ENCODE measurements at regions not wholly inside any gene's neighbourhood (a gene's known extent, or its start where the extent isn't known, plus 50 kb on each side); places are given as distances from the start of the nearest gene placed in this dataset.
A peak's percentile ranks its signal among the peaks of the same experiment; 100 is the strongest.

- H3K4me3 ChIP-seq (ENCODE audit: control insufficient read depth, low read depth, low read length) = no peak overlapping the region
- DNase-seq (ENCODE audit: low read depth) = no peak
- no peak for TF ChIP-seq CTCF (conservative IDR thresholded peaks at IDR 0.05; ENCODE audit: control insufficient read depth, insufficient read depth, low read depth, low read length)
These were observed 376.5 kb downstream of the CDH11 start for GRCh38 chr16:64745258-64745930.

GRCh38 chr16:64742455-64743223 lies 379.2 kb downstream of the CDH11 start:
- DNase-seq (ENCODE audit: low read depth) = no peak
- H3K4me3 ChIP-seq (ENCODE audit: control insufficient read depth, low read depth, low read length) = no peak overlapping the region
- TF ChIP-seq CTCF (conservative IDR thresholded peaks at IDR 0.05; ENCODE audit: control insufficient read depth, insufficient read depth, low read depth, low read length) = no peak

DNA sequence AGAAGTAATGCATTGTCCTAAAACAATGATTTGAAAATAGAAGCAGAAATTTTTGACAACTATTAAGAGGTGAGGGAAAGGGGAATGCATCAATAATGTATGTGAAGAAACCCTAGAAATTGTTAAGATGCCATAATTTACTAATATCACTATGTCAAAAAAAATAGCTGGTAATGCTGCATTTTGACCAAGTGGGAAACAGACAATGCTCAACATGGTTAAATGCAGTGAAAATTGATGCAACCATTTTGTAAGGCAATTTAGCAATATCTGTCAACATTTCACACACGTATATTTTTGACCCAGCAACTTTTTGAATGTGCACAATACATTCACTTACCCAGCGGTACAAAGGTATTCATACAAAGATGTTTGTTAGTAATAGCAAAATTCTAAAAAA lies 381.6 kb downstream of the CDH11 start:
- no peak overlapping the region for H3K4me3 ChIP-seq (ENCODE audit: control insufficient read depth, low read depth, low read length)
- no peak for DNase-seq (ENCODE audit: low read depth)
- no peak for TF ChIP-seq CTCF (conservative IDR thresholded peaks at IDR 0.05; ENCODE audit: control insufficient read depth, insufficient read depth, low read depth, low read length)

GRCh38 chr16:64738321-64738960 lies 383.4 kb downstream of the CDH11 start:
- no peak for TF ChIP-seq CTCF (conservative IDR thresholded peaks at IDR 0.05; ENCODE audit: control insufficient read depth, insufficient read depth, low read depth, low read length)
- DNase-seq (ENCODE audit: low read depth) = peak; percentile 49
- H3K4me3 ChIP-seq (ENCODE audit: control insufficient read depth, low read depth, low read length) = no peak overlapping the region

DNA sequence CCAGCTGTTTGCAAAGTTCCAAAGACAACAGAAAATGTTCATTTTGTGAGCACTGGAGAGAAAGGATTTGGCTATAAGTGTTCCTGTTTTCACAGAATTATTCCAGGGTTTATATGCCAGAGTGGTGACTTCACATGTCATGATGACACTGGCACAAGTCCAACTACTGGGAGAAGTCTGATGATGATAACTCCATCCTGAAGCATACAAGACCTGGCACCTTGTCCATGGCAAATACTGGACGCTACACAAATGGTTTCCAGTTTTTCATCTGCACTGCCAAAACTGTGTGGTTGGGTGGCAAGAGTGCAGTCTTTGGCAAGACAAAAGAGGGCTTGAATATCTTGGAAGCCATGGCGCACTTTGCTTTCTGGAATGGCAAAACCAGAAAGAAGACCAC lies 385.0 kb downstream of the CDH11 start:
- no peak for TF ChIP-seq CTCF (conservative IDR thresholded peaks at IDR 0.05; ENCODE audit: control insufficient read depth, insufficient read depth, low read depth, low read length)
- DNase-seq (ENCODE audit: low read depth) = no peak
- H3K4me3 ChIP-seq (ENCODE audit: control insufficient read depth, low read depth, low read length) = no peak overlapping the region

DNA sequence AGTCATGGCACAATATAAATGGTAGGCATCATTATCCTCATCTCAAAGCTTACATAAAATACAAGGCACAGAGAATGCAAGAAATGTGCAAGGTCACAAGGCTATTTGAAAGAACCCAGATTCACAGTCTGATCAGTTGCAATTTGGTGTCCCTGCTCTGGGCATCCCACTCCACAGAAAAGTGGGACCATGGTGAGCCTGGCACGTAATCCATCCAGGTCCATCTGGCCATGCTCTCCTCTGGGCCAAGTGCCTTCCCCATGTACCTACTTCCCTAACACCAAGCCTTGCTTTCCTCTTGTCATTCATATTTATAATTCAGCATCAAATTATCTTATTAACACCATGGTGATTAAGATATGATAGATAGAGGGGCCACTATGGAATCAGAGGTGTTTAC lies 390.0 kb downstream of the CDH11 start:
- TF ChIP-seq CTCF (conservative IDR thresholded peaks at IDR 0.05; ENCODE audit: control insufficient read depth, insufficient read depth, low read depth, low read length) = no peak
- no peak for DNase-seq (ENCODE audit: low read depth)
- no peak overlapping the region for H3K4me3 ChIP-seq (ENCODE audit: control insufficient read depth, low read depth, low read length)
